ENCODE measurements at regions not wholly inside any gene's neighbourhood (a gene's known extent, or its start where the extent isn't known, plus 50 kb on each side); places are given as distances from the start of the nearest gene placed in this dataset.

DNA sequence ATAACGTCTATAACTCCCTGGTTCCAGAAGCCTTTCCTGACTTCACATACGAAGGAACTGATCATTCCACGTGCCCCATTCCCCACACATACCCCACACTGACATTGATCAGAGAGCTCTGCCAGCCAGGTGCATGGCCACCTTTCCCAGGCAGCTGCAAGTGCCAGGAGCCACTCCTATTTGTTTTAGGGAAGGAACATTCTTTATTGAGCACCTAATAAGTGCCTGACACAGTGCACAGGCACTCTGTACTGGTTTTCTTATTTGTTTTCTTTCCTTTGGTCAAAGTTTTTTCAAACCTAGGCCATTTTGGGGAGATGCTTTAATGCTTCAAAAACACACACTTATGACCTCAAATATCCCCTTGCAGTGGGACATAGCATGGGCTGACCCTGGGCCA, 50.0 kb downstream of the PITPNM2 start:
- TF ChIP-seq POLR2A (IDR thresholded peaks at IDR 0.05; ENCODE audit: low read length) = no peak
- TF ChIP-seq GATA1 (IDR thresholded peaks at IDR 0.05; ENCODE audit: low read depth, low read length) = no peak
- no peak for DNase-seq

DNA sequence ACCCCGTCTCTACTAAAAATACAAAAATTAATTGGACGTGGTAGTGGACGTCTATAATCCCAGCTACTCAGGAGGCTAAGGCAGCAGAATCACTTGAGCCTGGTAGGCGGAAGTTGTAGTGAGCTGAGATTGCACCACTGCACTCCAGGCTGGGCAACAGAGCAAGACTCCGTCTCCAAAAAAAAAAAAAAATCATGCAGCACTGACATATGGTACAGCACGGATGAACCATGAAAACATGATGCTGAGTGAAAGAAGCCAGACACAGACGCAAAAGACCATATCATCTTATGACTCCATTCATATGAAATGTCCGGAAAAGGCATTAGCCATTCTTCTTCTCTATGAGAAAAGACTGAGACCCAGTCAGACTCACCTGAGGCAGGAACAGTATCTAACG, 50.4 kb downstream of the PITPNM2 start:
- no peak for TF ChIP-seq GATA1 (IDR thresholded peaks at IDR 0.05; ENCODE audit: low read depth, low read length)
- no peak for TF ChIP-seq POLR2A (IDR thresholded peaks at IDR 0.05; ENCODE audit: low read length)
- DNase-seq = no peak

DNA sequence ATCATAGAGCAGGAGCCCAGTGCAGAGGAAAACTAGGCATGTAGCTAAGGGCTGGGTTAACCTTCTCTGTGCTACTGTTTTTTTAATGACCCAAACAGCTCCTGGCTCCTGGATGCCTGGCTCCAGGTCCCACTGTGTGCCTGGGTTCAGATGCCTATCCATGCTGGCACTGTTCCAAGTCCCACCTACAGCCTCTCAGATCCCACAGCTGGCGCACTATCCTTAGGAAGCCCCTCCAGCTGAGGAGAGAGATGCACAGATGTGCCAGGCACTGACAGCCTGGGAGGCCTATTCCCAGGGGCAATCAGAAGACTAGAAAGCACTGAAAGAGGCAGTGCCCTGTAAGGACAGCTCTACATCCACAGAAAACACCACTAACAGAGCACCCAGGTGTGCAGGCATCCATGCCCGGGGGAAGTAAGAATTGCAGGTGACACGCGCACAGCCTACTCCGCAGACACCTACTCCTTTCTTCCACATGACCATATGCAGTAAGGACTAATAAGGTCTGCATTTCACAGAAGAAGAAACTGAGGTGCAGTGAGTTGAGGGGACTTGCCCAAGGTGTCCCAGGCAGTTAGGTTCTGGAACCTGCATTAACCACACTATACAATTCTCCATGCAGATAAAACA, 51.2 kb downstream of the PITPNM2 start:
- TF ChIP-seq POLR2A (IDR thresholded peaks at IDR 0.05; ENCODE audit: low read length) (no peak), GATA1 (IDR thresholded peaks at IDR 0.05; ENCODE audit: low read depth, low read length) (no peak)
- DNase-seq = no peak

DNA sequence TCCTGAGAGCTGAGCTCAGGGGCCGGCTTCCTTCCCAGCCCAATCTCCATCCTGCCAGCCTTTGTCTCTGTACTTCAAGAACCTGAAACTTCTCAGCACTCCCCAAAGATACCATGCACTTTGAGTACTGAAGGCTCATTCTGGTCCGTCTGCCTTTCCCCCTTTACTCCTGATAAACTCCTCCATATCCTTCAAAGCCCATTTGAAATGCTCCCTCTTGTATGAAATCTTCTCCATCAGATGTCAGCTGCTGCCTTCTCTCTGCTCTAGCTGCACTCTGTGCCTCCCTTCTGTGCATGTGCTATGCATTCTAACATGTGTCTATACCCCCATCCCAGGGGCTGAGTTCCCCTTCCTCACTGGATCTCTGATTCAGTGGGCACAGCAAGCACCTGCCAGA, 52.1 kb downstream of the PITPNM2 start:
- no peak for TF ChIP-seq POLR2A (IDR thresholded peaks at IDR 0.05; ENCODE audit: low read length)
- no peak for TF ChIP-seq GATA1 (IDR thresholded peaks at IDR 0.05; ENCODE audit: low read depth, low read length)
- DNase-seq = no peak

DNA sequence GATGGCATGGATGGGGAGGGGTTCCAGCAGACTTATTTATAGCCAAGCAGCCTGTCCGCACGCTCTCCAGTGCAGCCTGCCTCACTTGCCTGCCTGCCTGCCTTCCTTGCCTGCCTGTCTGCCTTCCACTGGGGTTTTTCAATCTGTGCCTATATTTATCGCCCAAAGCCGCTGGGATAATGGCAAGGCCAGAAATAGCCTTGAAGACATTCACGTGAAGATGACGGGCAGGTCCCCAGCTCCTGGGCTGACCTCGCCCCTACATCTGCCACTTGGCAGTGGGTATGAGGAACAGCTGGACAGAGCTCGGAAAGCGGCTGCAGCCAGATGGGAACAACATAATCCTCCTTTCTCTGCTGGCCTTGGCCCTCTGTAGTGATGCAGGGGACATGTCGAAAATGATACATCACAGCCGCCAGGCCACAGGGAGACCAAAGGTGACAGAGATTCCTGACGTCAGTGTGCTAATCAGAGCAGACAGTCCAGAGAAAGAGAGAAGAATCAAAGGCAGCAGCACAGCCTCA, 53.3 kb downstream of the PITPNM2 start:
- no peak for DNase-seq
- no peak for TF ChIP-seq POLR2A (IDR thresholded peaks at IDR 0.05; ENCODE audit: low read length)
- no peak for TF ChIP-seq GATA1 (IDR thresholded peaks at IDR 0.05; ENCODE audit: low read depth, low read length)

DNA sequence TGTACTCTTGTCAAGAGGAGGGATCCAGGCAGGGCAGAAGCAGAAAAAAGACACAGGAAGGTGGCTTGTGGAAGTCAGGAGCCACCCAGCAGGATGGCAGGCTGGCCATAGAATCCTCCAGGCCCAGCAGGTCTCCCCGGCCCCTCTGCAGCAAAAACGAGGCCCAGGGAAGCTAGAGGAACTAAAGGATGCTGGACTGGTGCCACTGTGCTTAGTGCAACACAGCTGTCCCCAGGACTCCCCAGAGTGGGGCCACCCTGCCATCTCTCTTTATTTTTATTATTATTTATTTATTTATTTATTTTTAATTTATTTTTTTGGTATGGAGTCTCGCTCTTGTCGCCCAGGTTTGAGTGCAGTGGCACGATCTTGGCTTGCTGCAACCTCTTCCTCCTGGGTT, 54.1 kb downstream of the PITPNM2 start:
- no peak for DNase-seq
- TF ChIP-seq GATA1 (IDR thresholded peaks at IDR 0.05; ENCODE audit: low read depth, low read length) (no peak), POLR2A (IDR thresholded peaks at IDR 0.05; ENCODE audit: low read length) (no peak)

DNA sequence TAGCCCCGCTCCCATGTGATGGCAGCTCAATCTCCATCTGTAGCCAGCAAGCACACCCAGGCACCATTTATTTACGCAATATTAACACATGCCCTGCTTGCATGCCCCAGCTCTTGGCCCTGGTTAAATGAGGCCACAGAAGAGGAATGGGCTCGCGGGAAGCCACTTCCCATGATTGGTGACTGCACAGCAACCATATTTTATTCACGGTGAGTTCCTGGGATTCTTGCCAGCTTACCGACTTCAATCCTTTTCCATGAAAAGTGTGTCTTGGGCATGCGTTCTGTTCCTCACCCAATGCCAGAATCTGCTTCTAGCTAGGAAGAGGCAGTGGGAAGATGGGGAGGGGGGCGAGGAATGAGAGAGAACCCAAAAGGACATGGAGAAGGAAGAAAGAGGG, 54.7 kb downstream of the PITPNM2 start:
- DNase-seq = no peak
- TF ChIP-seq POLR2A (IDR thresholded peaks at IDR 0.05; ENCODE audit: low read length) (no peak), GATA1 (IDR thresholded peaks at IDR 0.05; ENCODE audit: low read depth, low read length) (no peak)

DNA sequence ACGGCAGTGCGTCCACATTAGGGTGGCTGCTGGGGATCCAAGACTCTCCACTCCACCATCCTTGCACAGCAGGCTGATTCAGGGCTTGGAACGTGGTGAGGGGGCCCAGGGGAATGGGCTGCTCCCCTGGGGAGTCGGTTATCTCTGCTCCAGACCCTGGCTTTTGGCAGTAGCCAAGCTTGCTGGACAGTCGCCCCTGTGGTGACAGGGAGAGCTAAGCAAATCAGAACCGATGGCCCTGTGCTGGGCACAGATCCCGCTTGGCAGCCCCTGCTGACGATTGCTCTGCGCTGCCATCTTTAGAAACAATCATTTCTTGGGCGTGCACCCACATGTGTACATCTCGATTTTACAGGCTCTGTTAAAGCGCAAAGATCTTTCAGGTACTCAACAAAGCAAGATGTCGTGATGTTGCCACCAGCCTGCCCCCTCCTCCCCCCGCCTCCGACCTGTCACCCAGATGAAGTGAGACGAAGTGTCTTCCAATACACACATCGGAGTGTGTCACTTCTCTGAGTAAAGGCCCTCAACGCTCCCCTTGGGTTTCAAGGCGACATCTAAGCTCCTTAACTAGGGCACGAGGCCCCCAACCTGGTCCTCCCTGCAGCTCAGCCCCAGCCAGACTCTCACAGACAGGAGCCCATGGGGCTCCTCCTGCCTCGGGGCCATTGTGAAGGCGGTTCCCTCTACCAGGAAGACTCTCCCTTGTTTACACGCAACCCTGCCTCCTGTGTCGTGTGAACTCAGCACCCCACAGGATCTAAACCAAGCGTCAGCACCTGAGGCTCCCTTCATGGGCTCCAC, 55.6 kb downstream of the PITPNM2 start:
- TF ChIP-seq POLR2A (IDR thresholded peaks at IDR 0.05; ENCODE audit: low read length) (no peak), GATA1 (IDR thresholded peaks at IDR 0.05; ENCODE audit: low read depth, low read length) (no peak)
- DNase-seq = no peak

DNA sequence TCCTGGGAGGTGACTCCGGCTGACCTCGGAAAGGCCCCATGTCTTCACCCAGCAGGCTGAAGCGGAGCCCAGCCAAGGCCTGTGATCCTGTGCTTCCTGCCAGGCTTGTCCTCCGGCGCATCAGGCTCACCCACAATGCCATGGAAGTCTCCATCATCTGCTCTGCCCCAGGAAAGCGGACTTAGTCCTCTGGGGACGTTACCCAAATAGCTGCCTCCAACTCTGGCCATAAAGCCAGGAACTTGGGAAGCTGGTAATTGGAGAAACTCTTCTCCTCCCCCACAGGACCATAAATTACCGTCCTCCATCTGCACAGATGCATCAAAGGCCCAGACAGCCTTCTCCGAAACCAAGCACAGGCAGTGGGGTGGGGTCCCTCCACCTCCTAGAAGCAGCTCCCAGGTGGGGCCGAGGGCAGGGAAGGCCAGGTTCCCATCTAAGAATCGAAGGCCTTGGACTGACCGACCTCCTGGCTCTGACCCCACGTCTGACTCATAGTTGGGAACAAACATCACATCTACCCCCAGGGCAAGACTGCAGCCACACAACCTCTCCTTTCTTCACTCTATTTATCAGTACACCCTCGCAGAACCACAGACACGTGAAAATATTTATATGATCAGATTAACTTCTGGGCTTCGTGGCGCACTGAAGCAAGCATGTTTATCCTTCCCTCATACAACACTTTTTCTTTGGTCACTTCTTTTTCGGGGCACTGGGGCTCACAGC, 56.4 kb downstream of the PITPNM2 start:
- no peak for TF ChIP-seq POLR2A (IDR thresholded peaks at IDR 0.05; ENCODE audit: low read length)
- TF ChIP-seq GATA1 (IDR thresholded peaks at IDR 0.05; ENCODE audit: low read depth, low read length) = no peak
- no peak for DNase-seq

DNA sequence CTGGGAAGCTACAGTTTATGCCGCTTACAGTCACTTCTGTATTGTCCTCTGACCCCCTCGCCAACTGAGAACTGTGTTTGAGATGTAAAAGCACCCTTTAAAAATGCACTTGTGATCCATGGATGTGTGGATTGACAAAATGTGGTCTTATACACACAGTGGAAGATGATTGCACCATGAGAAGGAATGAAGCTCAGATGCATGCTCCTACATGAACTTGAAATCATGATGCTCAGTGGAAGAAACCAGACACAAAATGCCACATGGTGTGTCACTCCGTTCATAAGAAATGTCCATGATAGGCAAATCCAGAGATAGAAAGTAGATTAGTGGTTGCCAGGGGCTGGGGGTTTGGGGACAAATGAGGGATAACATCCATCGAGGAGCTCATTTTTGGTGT, 58.0 kb downstream of the PITPNM2 start:
- DNase-seq = no peak
- TF ChIP-seq POLR2A (IDR thresholded peaks at IDR 0.05; ENCODE audit: low read length) (no peak), GATA1 (IDR thresholded peaks at IDR 0.05; ENCODE audit: low read depth, low read length) (no peak)

DNA sequence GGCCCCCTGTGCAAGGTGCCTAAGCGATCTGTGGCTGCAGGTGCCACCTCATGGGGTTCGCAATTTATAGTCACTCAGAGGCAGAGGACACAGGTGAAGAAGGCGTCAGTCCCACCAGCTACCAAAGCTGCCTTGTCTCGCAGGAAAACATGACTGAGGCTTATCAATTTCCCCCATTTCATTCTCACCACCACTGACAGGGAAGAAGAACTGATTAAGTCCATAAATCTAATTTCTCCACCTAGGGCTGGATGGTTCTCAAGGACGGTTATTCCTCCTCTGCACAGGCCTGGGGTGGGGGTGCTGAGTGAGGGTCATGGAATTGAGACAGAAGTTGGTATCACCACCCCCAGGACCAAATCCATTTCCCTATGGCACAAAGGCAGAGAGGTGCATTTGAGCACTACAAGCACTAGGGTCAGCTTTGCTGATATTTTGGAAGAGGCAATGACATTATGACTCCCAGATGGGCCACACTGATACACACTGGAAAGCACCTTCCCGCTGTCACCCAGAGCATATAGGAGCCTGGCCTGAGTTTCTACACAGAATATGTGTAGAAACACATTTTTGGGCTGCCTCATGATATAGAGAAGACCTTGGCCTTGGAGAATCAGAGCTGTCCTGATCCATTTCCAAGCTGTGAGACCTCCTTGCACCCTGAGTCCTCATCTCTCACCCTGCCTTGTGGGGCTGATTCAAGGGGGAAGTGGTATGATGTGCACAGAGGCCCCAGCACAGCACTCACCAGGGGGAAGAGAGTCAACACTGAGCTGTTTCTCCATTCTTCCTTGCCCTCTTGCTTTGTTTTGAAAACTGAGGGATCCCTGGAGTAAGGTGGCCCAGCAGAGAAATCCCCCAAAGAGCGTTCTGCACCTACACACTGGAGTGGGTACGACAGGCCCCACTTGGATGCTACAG, 59.4 kb downstream of the PITPNM2 start:
- TF ChIP-seq POLR2A (IDR thresholded peaks at IDR 0.05; ENCODE audit: low read length) = no peak
- no peak for TF ChIP-seq GATA1 (IDR thresholded peaks at IDR 0.05; ENCODE audit: low read depth, low read length)
- no peak for DNase-seq

DNA sequence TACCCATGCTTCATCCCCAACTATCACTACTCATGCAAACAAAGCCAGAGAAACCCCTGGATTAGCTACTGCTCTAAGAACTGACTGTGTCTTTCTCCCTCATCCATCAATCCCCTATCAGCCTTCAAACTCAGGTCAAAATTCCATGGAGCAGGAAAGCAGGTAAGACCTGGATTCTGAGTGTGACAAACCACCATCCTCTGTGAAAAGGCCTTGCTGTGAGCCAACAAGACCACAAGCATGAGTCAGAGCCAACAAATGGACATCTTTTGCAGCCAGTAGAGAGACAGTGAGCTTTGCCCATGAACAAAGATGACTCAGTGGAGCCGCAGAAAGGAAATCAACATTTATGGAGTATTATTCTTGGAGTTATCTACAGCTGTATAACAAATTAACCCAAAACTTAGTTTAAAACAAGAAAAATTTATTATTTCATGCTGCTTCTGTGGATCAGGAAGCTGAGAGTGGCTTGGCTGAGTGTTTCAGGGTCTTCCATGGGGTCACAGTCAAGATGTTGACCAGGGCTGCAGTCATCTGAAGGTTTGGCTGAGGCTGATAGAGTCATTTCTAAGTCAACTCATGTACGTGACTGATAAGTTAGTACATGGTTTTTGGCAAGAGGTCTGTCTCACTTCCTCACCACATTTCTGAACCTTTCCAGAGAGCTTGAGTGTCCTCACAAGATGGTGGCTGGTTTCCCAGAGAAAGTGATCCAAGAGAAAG, 61.1 kb downstream of the PITPNM2 start:
- peak in 1 of 2 experiments; percentile 20 for DNase-seq
- TF ChIP-seq GATA1 (IDR thresholded peaks at IDR 0.05; ENCODE audit: low read depth, low read length) (no peak), POLR2A (IDR thresholded peaks at IDR 0.05; ENCODE audit: low read length) (no peak)

DNA sequence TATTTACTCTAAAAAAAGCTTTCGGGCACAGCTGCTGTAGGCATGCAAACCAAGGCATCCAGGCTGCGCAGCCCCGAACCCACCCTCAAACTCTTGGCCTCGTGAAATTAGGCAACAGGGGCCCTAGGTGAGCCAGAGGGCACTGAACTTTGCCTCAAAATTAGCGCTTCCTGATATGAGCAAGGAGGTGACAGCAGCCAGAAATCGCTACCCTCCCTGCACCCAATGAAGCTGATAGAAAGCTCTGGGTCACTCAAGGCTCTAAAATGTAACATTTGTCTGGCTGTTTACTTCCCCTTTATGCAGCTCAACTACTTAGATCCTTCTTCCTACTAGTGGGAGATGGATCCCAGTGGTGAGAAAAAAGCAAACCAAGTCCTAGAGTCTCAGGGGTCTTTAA, 61.8 kb downstream of the PITPNM2 start:
- TF ChIP-seq POLR2A (IDR thresholded peaks at IDR 0.05; ENCODE audit: low read length) (no peak), GATA1 (IDR thresholded peaks at IDR 0.05; ENCODE audit: low read depth, low read length) (no peak)
- DNase-seq = no peak
